Mesothelial cell of epicardium (in vitro differentiated cells): ENCODE measurements at regions not wholly inside any gene's neighbourhood (a gene's known extent, or its start where the extent isn't known, plus 50 kb on each side); places are given as distances from the start of the nearest gene placed in this dataset.
"Not testable (repeated sequence)": the region's sequence is repeated elsewhere in the genome, so short reads cannot be mapped to it uniquely, and the experiment has no call there.

Experiments used
- DNase-seq, 2 experiments: peaks; one replicate each; pipeline ENCODE4 v3.0.0; 2021; ENCODE audit warnings: low spot score in 2 of 2; ENCODE audit not compliant: unreplicated experiment in 2 of 2
- H3K27ac Mint-ChIP-seq: 2 replicates; pipeline ENCODE4 v1.8.0; 2021; ENCODE audit warnings: mixed read lengths
- H3K27me3 Mint-ChIP-seq: 2 replicates; pipeline ENCODE4 v1.8.0; 2021; ENCODE audit warnings: low read depth, mixed read lengths
- H3K36me3 Mint-ChIP-seq: 2 replicates; pipeline ENCODE4 v1.8.0; 2021; ENCODE audit warnings: mixed read lengths
- H3K4me1 Mint-ChIP-seq: 2 replicates; pipeline ENCODE4 v1.8.0; 2021; ENCODE audit warnings: mixed read lengths
- H3K4me3 Mint-ChIP-seq: 2 replicates; pipeline ENCODE4 v1.8.0; 2021; ENCODE audit warnings: mild to moderate bottlenecking, moderate library complexity, mixed read lengths
- H3K9me3 Mint-ChIP-seq: 2 replicates; pipeline ENCODE4 v1.8.0; 2021; ENCODE audit warnings: mixed read lengths
- CTCF ChIP-seq: fragments of 200-600 bp; sonication (generic); IDR thresholded peaks from one replicate; pipeline ENCODE4 v1.5.0; 2021; ENCODE audit warnings: antibody characterized with exemption; ENCODE audit not compliant: unreplicated experiment

- H3K9me3 Mint-ChIP-seq = peaks cover 4% of the 10 kb centered on the region
- H3K27ac Mint-ChIP-seq = peak overlapping the region; percentile 80
- TF ChIP-seq CTCF = no peak
- no peak overlapping the region for H3K4me3 Mint-ChIP-seq
- DNase-seq = no peak
- no peaks in the 10 kb centered on the region for H3K27me3 Mint-ChIP-seq
- H3K4me1 Mint-ChIP-seq = peaks cover 33% of the 10 kb centered on the region
- no peaks in the 10 kb centered on the region for H3K36me3 Mint-ChIP-seq
Measured at GRCh38 chr10:35875016-35875676, 233.1 kb upstream of the FZD8 start.

- H3K4me3 Mint-ChIP-seq = no peak overlapping the region
- H3K27me3 Mint-ChIP-seq = no peaks in the 10 kb centered on the region
Measured at GRCh38 chr10:35874311-35875015, 232.4 kb upstream of the FZD8 start.

GRCh38 chr10:35872671-35873070 is 230.6 kb upstream of the FZD8 start:
- H3K4me3 Mint-ChIP-seq = no peak overlapping the region
- peaks cover 4% of the 10 kb centered on the region for H3K9me3 Mint-ChIP-seq
- peaks cover 35% of the 10 kb centered on the region for H3K4me1 Mint-ChIP-seq
- DNase-seq = no peak
- no peak for TF ChIP-seq CTCF
- H3K27ac Mint-ChIP-seq = no peak overlapping the region
- no peaks in the 10 kb centered on the region for H3K36me3 Mint-ChIP-seq
- no peaks in the 10 kb centered on the region for H3K27me3 Mint-ChIP-seq

More at GRCh38 chr10:35874311-35875015, 232.4 kb upstream of the FZD8 start:
- DNase-seq = no peak
- no peaks in the 10 kb centered on the region for H3K36me3 Mint-ChIP-seq
- peaks cover 4% of the 10 kb centered on the region for H3K9me3 Mint-ChIP-seq
- H3K27ac Mint-ChIP-seq = no peak overlapping the region
- peaks cover 35% of the 10 kb centered on the region for H3K4me1 Mint-ChIP-seq
- no peak for TF ChIP-seq CTCF

- Mint-ChIP-seq H3K27ac (peak overlapping the region; percentile 54), H3K36me3 (no peaks in the 10 kb centered on the region), H3K4me1 (peaks cover 28% of the 10 kb centered on the region), H3K9me3 (peaks cover 4% of the 10 kb centered on the region), H3K27me3 (no peaks in the 10 kb centered on the region), H3K4me3 (no peak overlapping the region)
- no peak for TF ChIP-seq CTCF
- DNase-seq = no peak
Measured at GRCh38 chr10:35870665-35871310, 228.7 kb upstream of the FZD8 start.

GRCh38 chr10:35858676-35859283 is 216.7 kb upstream of the FZD8 start:
- H3K4me3 Mint-ChIP-seq = peak overlapping the region; percentile 61
- DNase-seq, H3K4me1 Mint-ChIP-seq, H3K36me3 Mint-ChIP-seq, H3K27me3 Mint-ChIP-seq, H3K27ac Mint-ChIP-seq: not testable (repeated sequence)
- peaks cover 11% of the 10 kb centered on the region for H3K9me3 Mint-ChIP-seq

GRCh38 chr10:35857860-35858259 is 215.8 kb upstream of the FZD8 start:
- Mint-ChIP-seq H3K9me3 (peaks cover 11% of the 10 kb centered on the region), H3K4me3 (no peak overlapping the region), H3K27ac (no peak overlapping the region), H3K36me3 (peaks cover 5% of the 10 kb centered on the region), H3K27me3 (no peaks in the 10 kb centered on the region), H3K4me1 (peaks cover 6% of the 10 kb centered on the region)
- no peak for TF ChIP-seq CTCF
- no peak for DNase-seq
